ENCODE measurements at regions not wholly inside any gene's neighbourhood (a gene's known extent, or its start where the extent isn't known, plus 50 kb on each side); places are given as distances from the start of the nearest gene placed in this dataset.
A peak's percentile ranks its signal among the peaks of the same experiment; 100 is the strongest.

DNA sequence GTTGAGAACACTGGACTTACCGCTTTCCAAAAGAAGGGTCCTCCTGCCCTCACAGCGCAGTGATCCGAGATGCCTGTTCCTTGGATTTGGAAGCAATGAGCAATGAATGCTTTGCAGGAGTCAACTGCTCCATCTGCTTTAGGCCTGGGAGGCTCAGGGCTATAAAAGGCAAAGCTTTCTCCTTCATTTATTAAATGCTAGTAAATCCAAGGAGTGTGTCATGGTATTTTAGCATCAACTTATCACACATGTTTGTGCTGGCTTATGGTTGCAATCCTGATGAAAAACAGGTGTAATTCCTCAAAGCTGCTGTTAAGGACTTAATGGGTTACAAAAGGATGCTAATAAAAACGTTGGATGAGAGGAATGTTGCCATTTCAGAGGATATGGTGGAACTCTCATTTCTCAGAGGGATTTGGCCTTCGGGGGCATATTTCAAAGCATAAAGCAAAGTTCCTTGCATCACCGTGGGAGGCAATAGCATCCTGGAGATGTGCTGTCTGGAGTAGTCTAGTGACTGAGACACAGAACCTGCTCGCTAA lies 158.5 kb upstream of the TPM1 start:
- H3K27me3 ChIP-seq (ENCODE audit: control insufficient read depth, insufficient read depth, low read length, poor library complexity, severe bottlenecking), result no peaks in the 10 kb centered on the region
- WGBS, 2 experiments (ENCODE audit: insufficient coverage in 1 of 2, insufficient read length in 1 of 2), result 81 to 90% methylated on average over 7 of the region's 7 CpGs
- Mint-ChIP-seq H3K27ac (no peak overlapping the region), H3K27me3 (ENCODE audit: insufficient read depth) (peaks cover 21% of the 10 kb centered on the region), H3K36me3 (ENCODE audit: low read depth) (no peaks in the 10 kb centered on the region), H3K9me3 (no peaks in the 10 kb centered on the region), H3K4me1 (peaks cover 50% of the 10 kb centered on the region), H3K4me3 (no peak overlapping the region)
- TF ChIP-seq, protein P1, sequence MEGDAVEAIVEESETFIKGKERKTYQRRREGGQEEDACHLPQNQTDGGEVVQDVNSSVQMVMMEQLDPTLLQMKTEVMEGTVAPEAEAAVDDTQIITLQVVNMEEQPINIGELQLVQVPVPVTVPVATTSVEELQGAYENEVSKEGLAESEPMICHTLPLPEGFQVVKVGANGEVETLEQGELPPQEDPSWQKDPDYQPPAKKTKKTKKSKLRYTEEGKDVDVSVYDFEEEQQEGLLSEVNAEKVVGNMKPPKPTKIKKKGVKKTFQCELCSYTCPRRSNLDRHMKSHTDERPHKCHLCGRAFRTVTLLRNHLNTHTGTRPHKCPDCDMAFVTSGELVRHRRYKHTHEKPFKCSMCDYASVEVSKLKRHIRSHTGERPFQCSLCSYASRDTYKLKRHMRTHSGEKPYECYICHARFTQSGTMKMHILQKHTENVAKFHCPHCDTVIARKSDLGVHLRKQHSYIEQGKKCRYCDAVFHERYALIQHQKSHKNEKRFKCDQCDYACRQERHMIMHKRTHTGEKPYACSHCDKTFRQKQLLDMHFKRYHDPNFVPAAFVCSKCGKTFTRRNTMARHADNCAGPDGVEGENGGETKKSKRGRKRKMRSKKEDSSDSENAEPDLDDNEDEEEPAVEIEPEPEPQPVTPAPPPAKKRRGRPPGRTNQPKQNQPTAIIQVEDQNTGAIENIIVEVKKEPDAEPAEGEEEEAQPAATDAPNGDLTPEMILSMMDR (conservative IDR thresholded peaks at IDR 0.05), result no peak
- no peak overlapping the region for H3K4me3 ChIP-seq (ENCODE audit: low read length)
- no peak overlapping the region for H3K27ac ChIP-seq (ENCODE audit: low read depth, low read length)
- H3K36me3 ChIP-seq (ENCODE audit: control insufficient read depth, insufficient read depth, low read length), result no peaks in the 10 kb centered on the region
- H3K9ac ChIP-seq (ENCODE audit: extremely low read depth, low read length, poor library complexity, severe bottlenecking), result no peak overlapping the region
- H3K9me3 ChIP-seq (ENCODE audit: control insufficient read depth, low read length), result no peaks in the 10 kb centered on the region
- peaks cover 3% of the 10 kb centered on the region for H3K4me1 ChIP-seq (ENCODE audit: control insufficient read depth, insufficient read depth, low read length)
- DNase-seq, result no peak

DNA sequence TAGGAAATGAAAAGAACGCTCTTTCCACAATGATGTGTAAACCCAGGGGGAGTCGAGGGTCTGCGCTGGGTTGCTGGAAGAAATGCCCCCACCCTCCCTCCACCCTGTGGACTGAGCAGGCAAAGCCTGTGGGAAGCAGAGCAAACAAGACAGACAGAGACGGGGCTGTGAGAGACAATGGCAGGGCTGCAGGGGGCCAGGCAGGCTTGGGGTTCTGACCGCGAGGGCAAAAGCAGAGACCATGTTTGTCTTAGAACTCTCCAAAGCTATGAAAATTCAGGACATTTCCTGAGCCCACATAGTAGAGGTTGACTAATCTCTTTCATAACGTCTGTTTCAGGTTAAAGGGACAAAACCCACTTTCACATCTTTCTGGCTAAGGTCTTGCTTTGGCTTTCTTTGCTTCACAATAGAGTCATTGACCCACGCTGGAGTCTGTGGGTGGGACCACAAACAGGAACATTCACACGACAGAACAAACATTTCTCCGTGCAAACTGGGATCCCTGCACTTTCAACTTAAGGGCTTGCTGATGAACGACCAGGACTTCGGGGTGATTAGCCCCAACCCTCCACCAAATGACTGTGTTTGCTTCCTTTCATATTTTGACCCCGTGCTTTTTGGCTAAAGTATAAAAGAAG lies 156.0 kb upstream of the TPM1 start:
- H3K36me3 ChIP-seq (ENCODE audit: control insufficient read depth, insufficient read depth, low read length), result no peaks in the 10 kb centered on the region
- WGBS, 2 experiments (ENCODE audit: insufficient coverage in 1 of 2, insufficient read length in 1 of 2), result 4 to 13% methylated on average over 7 to 13 of the region's 13 CpGs
- H3K27me3 ChIP-seq (ENCODE audit: control insufficient read depth, insufficient read depth, low read length, poor library complexity, severe bottlenecking), result no peaks in the 10 kb centered on the region
- no peaks in the 10 kb centered on the region for H3K9me3 ChIP-seq (ENCODE audit: control insufficient read depth, low read length)
- Mint-ChIP-seq H3K4me3 (peak overlapping the region; percentile 50), H3K27me3 (ENCODE audit: insufficient read depth) (peaks cover 12% of the 10 kb centered on the region), H3K36me3 (ENCODE audit: low read depth) (no peaks in the 10 kb centered on the region), H3K27ac (peak overlapping the region; percentile 90), H3K4me1 (peaks cover 42% of the 10 kb centered on the region), H3K9me3 (no peaks in the 10 kb centered on the region)
- H3K27ac ChIP-seq (ENCODE audit: low read depth, low read length), result peak overlapping the region; percentile 77
- H3K4me3 ChIP-seq (ENCODE audit: low read length), result peak overlapping the region; percentile 38
- H3K9ac ChIP-seq (ENCODE audit: extremely low read depth, low read length, poor library complexity, severe bottlenecking), result no peak overlapping the region
- no peaks in the 10 kb centered on the region for H3K4me1 ChIP-seq (ENCODE audit: control insufficient read depth, insufficient read depth, low read length)
- DNase-seq, result peak; percentile 83
- TF ChIP-seq, protein P1 (conservative IDR thresholded peaks at IDR 0.05), result peak; percentile 34

DNA sequence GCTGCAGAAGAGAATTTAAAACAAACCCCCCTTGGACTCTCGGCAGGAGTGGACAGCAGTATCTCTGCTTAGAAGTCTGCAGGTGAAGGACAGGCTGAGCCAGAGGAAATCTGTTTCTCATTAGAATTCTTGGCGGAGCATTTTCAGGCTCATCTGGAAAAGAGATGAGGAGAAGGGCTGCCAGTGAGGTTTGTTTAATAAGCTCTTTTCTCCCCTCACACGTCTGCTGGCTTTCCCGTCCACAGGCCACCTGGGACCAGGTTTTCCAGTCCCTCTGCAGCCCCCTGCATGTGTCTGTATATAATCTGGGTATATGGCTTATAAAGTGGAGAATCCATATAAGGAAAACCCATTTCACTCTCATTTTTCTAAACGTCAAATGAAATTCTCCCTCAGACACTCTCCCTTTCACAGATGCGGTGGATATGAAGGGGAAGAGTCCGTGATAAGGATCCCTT lies 155.4 kb upstream of the TPM1 start:
- peak overlapping the region; percentile 77 for H3K27ac ChIP-seq (ENCODE audit: low read depth, low read length)
- H3K4me1 ChIP-seq (ENCODE audit: control insufficient read depth, insufficient read depth, low read length), result no peaks in the 10 kb centered on the region
- no peak overlapping the region for H3K9ac ChIP-seq (ENCODE audit: extremely low read depth, low read length, poor library complexity, severe bottlenecking)
- Mint-ChIP-seq H3K27ac (peak overlapping the region; percentile 90), H3K4me3 (peak overlapping the region; percentile 50), H3K9me3 (no peaks in the 10 kb centered on the region), H3K4me1 (peaks cover 42% of the 10 kb centered on the region), H3K27me3 (ENCODE audit: insufficient read depth) (peaks cover 11% of the 10 kb centered on the region), H3K36me3 (ENCODE audit: low read depth) (no peaks in the 10 kb centered on the region)
- H3K36me3 ChIP-seq (ENCODE audit: control insufficient read depth, insufficient read depth, low read length), result no peaks in the 10 kb centered on the region
- WGBS, 2 experiments (ENCODE audit: insufficient coverage in 1 of 2, insufficient read length in 1 of 2), result 65 to 79% methylated on average over 3 to 6 of the region's 7 CpGs
- no peak for DNase-seq
- no peak overlapping the region for H3K4me3 ChIP-seq (ENCODE audit: low read length)
- TF ChIP-seq, protein P1 (conservative IDR thresholded peaks at IDR 0.05), result no peak
- H3K9me3 ChIP-seq (ENCODE audit: control insufficient read depth, low read length), result no peaks in the 10 kb centered on the region
- no peaks in the 10 kb centered on the region for H3K27me3 ChIP-seq (ENCODE audit: control insufficient read depth, insufficient read depth, low read length, poor library complexity, severe bottlenecking)

Data from endodermal cell (in vitro differentiated cells).